WTC11 (cell line): ENCODE measurements at regions not wholly inside any gene's neighbourhood (a gene's known extent, or its start where the extent isn't known, plus 50 kb on each side); places are given as distances from the start of the nearest gene placed in this dataset.

Experiments
- ATAC-seq: fragments of 200-7000 bp; cut with Tn5 transposase; 2 replicates; pipeline ENCODE4 v1.10.0; 2021; ENCODE audit warnings: mild to moderate bottlenecking, moderate library complexity
- CTCF ChIA-PET: fragments of 300-600 bp; sonication (Branson Sonifier 250); formaldehyde crosslinking; loops from one replicate; lab custom pipeline; 2021; ENCODE audit warnings: antibody characterized with exemption; lab: Charles Lee
- POLR2A ChIA-PET: fragments of 350-600 bp; sonication (Branson Sonifier 250); formaldehyde crosslinking; loops from one replicate; lab custom pipeline; 2021; ENCODE audit warnings: antibody characterized with exemption; lab: Charles Lee
- DNase-seq: peaks from one replicate; pipeline ENCODE4 v3.0.0; 2021; ENCODE audit warnings: low spot score
- H3K27ac Mint-ChIP-seq: 2 replicates; pipeline ENCODE4 v1.8.0; 2021; ENCODE audit warnings: mixed read lengths
- H3K27me3 Mint-ChIP-seq: 2 replicates; pipeline ENCODE4 v1.8.0; 2021; ENCODE audit warnings: low read depth, mild to moderate bottlenecking, moderate library complexity, mixed read lengths
- H3K36me3 Mint-ChIP-seq: 2 replicates; pipeline ENCODE4 v1.8.0; 2021; ENCODE audit warnings: mixed read lengths
- H3K4me1 Mint-ChIP-seq: 2 replicates; pipeline ENCODE4 v1.8.0; 2022; ENCODE audit warnings: mixed read lengths
- H3K4me3 Mint-ChIP-seq: 2 replicates; pipeline ENCODE4 v1.8.0; 2021; ENCODE audit warnings: mild to moderate bottlenecking, moderate library complexity, mixed read lengths
- H3K9me3 Mint-ChIP-seq: 2 replicates; pipeline ENCODE4 v1.8.0; 2021; ENCODE audit warnings: mixed read lengths
- ATF1 ChIP-seq: sonication (generic); formaldehyde crosslinking; IDR thresholded peaks from 2 replicates; pipeline ENCODE4 v1.8.1; 2023; ENCODE audit warnings: mild to moderate bottlenecking, moderate library complexity, missing genetic modification reagents
- CREM ChIP-seq: sonication (generic); formaldehyde crosslinking; IDR thresholded peaks from 2 replicates; pipeline ENCODE4 v1.8.1; 2022; ENCODE audit warnings: mild to moderate bottlenecking, missing genetic modification reagents, moderate library complexity
- CTCF ChIP-seq: fragments of 200-600 bp; IDR thresholded peaks from 2 replicates; pipeline ENCODE4 v1.8.0; 2022; ENCODE audit warnings: antibody characterized with exemption
- ELF4 ChIP-seq: sonication (generic); formaldehyde crosslinking; IDR thresholded peaks from 2 replicates; pipeline ENCODE4 v1.8.1; 2022; ENCODE audit warnings: low read depth, mild to moderate bottlenecking, moderate library complexity, missing genetic modification reagents
- ETV6 ChIP-seq: sonication (generic); formaldehyde crosslinking; IDR thresholded peaks from 2 replicates; pipeline ENCODE4 v1.8.1; 2022; ENCODE audit warnings: mild to moderate bottlenecking, missing genetic modification reagents
- FOXP4 ChIP-seq: sonication (generic); formaldehyde crosslinking; IDR thresholded peaks from 2 replicates; pipeline ENCODE4 v1.8.0; 2022; ENCODE audit warnings: mild to moderate bottlenecking, missing genetic modification reagents
- GABPB1 ChIP-seq: sonication (generic); formaldehyde crosslinking; IDR thresholded peaks from 2 replicates; pipeline ENCODE4 v1.8.1; 2023; ENCODE audit warnings: mild to moderate bottlenecking, missing genetic modification reagents
- GRHL2 ChIP-seq: fragments of 250-450 bp; sonication (Bioruptor Pico); IDR thresholded peaks from 2 replicates; pipeline ENCODE4 v1.8.0; 2022; ENCODE audit warnings: mild to moderate bottlenecking, moderate library complexity; ENCODE audit not compliant: insufficient replicate concordance, severe bottlenecking
- MXD4 ChIP-seq: fragments of 250-450 bp; sonication (Bioruptor Pico); IDR thresholded peaks from 2 replicates; pipeline ENCODE4 v1.8.0; 2021; ENCODE audit warnings: mild to moderate bottlenecking, moderate library complexity, borderline replicate concordance
- NFE2L1 ChIP-seq: sonication (generic); formaldehyde crosslinking; IDR thresholded peaks from 2 replicates; pipeline ENCODE4 v1.8.1; 2023; ENCODE audit warnings: missing genetic modification reagents
- NR2C2 ChIP-seq: sonication (generic); formaldehyde crosslinking; IDR thresholded peaks from 2 replicates; pipeline ENCODE4 v1.8.0; 2022; ENCODE audit warnings: mild to moderate bottlenecking, missing genetic modification reagents
- RELA ChIP-seq: sonication (generic); formaldehyde crosslinking; IDR thresholded peaks from 2 replicates; pipeline ENCODE4 v1.8.1; 2022; ENCODE audit warnings: missing genetic modification reagents, mild to moderate bottlenecking, borderline replicate concordance
- ZNF396 ChIP-seq: fragments of 250-450 bp; sonication (Bioruptor Pico); IDR thresholded peaks from 2 replicates; pipeline ENCODE4 v1.8.0; 2021; ENCODE audit warnings: mild to moderate bottlenecking, moderate library complexity, borderline replicate concordance
- ZNF671 ChIP-seq: fragments of 250-450 bp; sonication (Bioruptor Pico); IDR thresholded peaks from 2 replicates; pipeline ENCODE4 v1.8.0; 2021; ENCODE audit warnings: mild to moderate bottlenecking
- TF ChIP-seq, protein P1 (sequence below): sonication (generic); formaldehyde crosslinking; IDR thresholded peaks from 2 replicates; pipeline ENCODE4 v1.8.1; 2023; ENCODE audit warnings: mild to moderate bottlenecking, missing genetic modification reagents, borderline replicate concordance
- TF ChIP-seq, protein P2 (sequence below): fragments of 250-450 bp; sonication (Bioruptor Pico); IDR thresholded peaks from 2 replicates; pipeline ENCODE4 v1.9.0; 2021; ENCODE audit warnings: mild to moderate bottlenecking

DNA sequence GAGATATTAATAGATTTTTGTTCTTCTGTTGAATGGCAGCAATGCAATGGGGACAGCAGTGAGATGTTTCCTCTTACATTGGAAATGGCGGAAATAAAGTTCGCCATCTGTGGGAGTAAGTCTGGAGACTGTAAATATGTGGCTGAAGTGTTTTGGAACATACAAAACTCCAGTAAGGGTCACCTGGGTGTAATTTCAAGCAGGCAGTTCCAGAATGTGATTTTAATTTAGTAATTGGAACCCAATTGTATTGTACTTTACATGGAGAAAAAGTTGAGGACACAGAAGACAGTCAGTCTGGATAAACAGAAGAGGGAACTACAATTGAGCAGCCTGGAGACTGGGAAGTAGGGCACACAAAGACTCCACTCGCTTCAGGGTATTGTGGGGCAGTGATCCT is 108.6 kb downstream of the NTMT2 start:
- DNase-seq (no peak), ATAC-seq (no peak)
- TF ChIP-seq NR2C2 (CRISPR knock-in tag) (no peak), GRHL2 (CRISPR knock-in tag) (no peak), ATF1 (CRISPR knock-in tag) (no peak), ZNF396 (CRISPR knock-in tag) (no peak)
- H3K27me3 Mint-ChIP-seq, result peaks cover 10% of the 10 kb centered on the region
- no peaks in the 10 kb centered on the region for H3K4me1 Mint-ChIP-seq
- peaks cover 43% of the 10 kb centered on the region for H3K9me3 Mint-ChIP-seq
- peaks cover 34% of the 10 kb centered on the region for H3K36me3 Mint-ChIP-seq
- no peak overlapping the region for H3K27ac Mint-ChIP-seq
- H3K4me3 Mint-ChIP-seq, result no peak overlapping the region
- ChIA-PET CTCF (no interaction called here), POLR2A (no interaction called here)

GRCh38 chr1:170261669-170262068 is 115.9 kb downstream of the NTMT2 start:
- TF ChIP-seq RELA (CRISPR knock-in tag) (no peak), GABPB1 (CRISPR knock-in tag) (no peak), ELF4 (no peak), MXD4 (CRISPR knock-in tag) (no peak), NFE2L1 (CRISPR knock-in tag) (no peak), CREM (CRISPR knock-in tag) (no peak), FOXP4 (CRISPR knock-in tag) (no peak), ETV6 (CRISPR knock-in tag) (no peak), CTCF (no peak), ZNF671 (CRISPR knock-in tag) (no peak)
- TF ChIP-seq, protein P1, sequence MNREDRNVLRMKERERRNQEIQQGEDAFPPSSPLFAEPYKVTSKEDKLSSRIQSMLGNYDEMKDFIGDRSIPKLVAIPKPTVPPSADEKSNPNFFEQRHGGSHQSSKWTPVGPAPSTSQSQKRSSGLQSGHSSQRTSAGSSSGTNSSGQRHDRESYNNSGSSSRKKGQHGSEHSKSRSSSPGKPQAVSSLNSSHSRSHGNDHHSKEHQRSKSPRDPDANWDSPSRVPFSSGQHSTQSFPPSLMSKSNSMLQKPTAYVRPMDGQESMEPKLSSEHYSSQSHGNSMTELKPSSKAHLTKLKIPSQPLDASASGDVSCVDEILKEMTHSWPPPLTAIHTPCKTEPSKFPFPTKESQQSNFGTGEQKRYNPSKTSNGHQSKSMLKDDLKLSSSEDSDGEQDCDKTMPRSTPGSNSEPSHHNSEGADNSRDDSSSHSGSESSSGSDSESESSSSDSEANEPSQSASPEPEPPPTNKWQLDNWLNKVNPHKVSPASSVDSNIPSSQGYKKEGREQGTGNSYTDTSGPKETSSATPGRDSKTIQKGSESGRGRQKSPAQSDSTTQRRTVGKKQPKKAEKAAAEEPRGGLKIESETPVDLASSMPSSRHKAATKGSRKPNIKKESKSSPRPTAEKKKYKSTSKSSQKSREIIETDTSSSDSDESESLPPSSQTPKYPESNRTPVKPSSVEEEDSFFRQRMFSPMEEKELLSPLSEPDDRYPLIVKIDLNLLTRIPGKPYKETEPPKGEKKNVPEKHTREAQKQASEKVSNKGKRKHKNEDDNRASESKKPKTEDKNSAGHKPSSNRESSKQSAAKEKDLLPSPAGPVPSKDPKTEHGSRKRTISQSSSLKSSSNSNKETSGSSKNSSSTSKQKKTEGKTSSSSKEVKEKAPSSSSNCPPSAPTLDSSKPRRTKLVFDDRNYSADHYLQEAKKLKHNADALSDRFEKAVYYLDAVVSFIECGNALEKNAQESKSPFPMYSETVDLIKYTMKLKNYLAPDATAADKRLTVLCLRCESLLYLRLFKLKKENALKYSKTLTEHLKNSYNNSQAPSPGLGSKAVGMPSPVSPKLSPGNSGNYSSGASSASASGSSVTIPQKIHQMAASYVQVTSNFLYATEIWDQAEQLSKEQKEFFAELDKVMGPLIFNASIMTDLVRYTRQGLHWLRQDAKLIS, result no peak
- TF ChIP-seq, protein P2, sequence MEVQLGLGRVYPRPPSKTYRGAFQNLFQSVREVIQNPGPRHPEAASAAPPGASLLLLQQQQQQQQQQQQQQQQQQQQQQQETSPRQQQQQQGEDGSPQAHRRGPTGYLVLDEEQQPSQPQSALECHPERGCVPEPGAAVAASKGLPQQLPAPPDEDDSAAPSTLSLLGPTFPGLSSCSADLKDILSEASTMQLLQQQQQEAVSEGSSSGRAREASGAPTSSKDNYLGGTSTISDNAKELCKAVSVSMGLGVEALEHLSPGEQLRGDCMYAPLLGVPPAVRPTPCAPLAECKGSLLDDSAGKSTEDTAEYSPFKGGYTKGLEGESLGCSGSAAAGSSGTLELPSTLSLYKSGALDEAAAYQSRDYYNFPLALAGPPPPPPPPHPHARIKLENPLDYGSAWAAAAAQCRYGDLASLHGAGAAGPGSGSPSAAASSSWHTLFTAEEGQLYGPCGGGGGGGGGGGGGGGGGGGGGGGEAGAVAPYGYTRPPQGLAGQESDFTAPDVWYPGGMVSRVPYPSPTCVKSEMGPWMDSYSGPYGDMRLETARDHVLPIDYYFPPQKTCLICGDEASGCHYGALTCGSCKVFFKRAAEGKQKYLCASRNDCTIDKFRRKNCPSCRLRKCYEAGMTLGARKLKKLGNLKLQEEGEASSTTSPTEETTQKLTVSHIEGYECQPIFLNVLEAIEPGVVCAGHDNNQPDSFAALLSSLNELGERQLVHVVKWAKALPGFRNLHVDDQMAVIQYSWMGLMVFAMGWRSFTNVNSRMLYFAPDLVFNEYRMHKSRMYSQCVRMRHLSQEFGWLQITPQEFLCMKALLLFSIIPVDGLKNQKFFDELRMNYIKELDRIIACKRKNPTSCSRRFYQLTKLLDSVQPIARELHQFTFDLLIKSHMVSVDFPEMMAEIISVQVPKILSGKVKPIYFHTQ (CRISPR knock-in tag), result no peak
- peaks cover 2% of the 10 kb centered on the region; the same call in 1 of the 2 replicates for H3K27me3 Mint-ChIP-seq
- POLR2A ChIA-PET, result interaction anchor here (0.7 kb wide), 1 partner anchor 178 kb away, joined by 4 read pairs; no protein-coding TSS in a partner anchor
- no peak for ATAC-seq
- CTCF ChIA-PET, result no interaction called here
- no peak for DNase-seq
- 0 out of 2 replicates have a peak, but pooled peaks cover 2% of the 10 kb centered on the region for H3K36me3 Mint-ChIP-seq
- H3K4me1 Mint-ChIP-seq, result peaks cover 7% of the 10 kb centered on the region
- H3K27ac Mint-ChIP-seq, result no peak overlapping the region
- H3K4me3 Mint-ChIP-seq, result no peak overlapping the region
- H3K9me3 Mint-ChIP-seq, result peaks cover 11% of the 10 kb centered on the region; the same call in 1 of the 2 replicates
